ENCODE measurements at regions not wholly inside any gene's neighbourhood (a gene's known extent, or its start where the extent isn't known, plus 50 kb on each side); places are given as distances from the start of the nearest gene placed in this dataset.

DNA sequence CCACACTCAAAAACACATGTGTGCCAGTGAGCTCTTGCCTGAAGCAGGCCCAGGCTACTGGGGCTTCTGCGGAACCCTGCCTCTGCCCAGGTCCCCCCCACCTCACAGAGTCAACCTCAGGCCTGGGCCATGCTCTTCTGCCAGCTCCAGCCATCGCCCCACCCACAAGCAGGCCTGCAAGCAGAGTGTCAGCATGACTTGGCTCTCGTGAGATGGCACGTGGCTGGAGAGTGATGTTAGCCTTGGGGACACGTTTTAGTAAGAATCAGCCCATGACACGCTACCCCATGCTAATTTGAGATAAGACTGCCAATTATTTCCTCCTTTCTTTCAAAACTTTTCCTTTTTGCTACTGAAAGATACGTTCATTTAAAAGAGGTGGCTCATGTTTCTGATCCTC lies 351.7 kb downstream of the IRX2 start:
- no peaks in the 10 kb centered on the region for H3K4me1 Mint-ChIP-seq (ENCODE audit: low read depth)
- intact Hi-C loops (cut with micrococcal nuclease): no loop called here
- H3K27me3 Mint-ChIP-seq (ENCODE audit: insufficient read depth): no peaks in the 10 kb centered on the region
- H3K27ac Mint-ChIP-seq: no peak overlapping the region
- H3K36me3 Mint-ChIP-seq (ENCODE audit: low read depth): no peaks in the 10 kb centered on the region
- no peak for DNase-seq (ENCODE audit: low spot score)
- H3K9me3 Mint-ChIP-seq: no peaks in the 10 kb centered on the region
- no peak overlapping the region for H3K4me3 Mint-ChIP-seq

- intact Hi-C loops (cut with micrococcal nuclease): no loop called here
- Mint-ChIP-seq H3K9me3 (no peaks in the 10 kb centered on the region), H3K4me3 (no peak overlapping the region), H3K36me3 (ENCODE audit: low read depth) (no peaks in the 10 kb centered on the region), H3K27me3 (ENCODE audit: insufficient read depth) (no peaks in the 10 kb centered on the region), H3K27ac (no peak overlapping the region), H3K4me1 (ENCODE audit: low read depth) (no peaks in the 10 kb centered on the region)
- no peak for DNase-seq (ENCODE audit: low spot score)
Observed at GRCh38 chr5:2399096-2399495, 352.4 kb downstream of the IRX2 start.

- H3K36me3 Mint-ChIP-seq (ENCODE audit: low read depth): no peaks in the 10 kb centered on the region
- intact Hi-C loops (cut with micrococcal nuclease): no loop called here
- no peaks in the 10 kb centered on the region for H3K27me3 Mint-ChIP-seq (ENCODE audit: insufficient read depth)
- no peak for DNase-seq (ENCODE audit: low spot score)
- no peak overlapping the region for H3K4me3 Mint-ChIP-seq
- no peaks in the 10 kb centered on the region for H3K4me1 Mint-ChIP-seq (ENCODE audit: low read depth)
- no peak overlapping the region for H3K27ac Mint-ChIP-seq
- no peaks in the 10 kb centered on the region for H3K9me3 Mint-ChIP-seq
Observed at GRCh38 chr5:2393556-2393955, 357.9 kb downstream of the IRX2 start.

DNA sequence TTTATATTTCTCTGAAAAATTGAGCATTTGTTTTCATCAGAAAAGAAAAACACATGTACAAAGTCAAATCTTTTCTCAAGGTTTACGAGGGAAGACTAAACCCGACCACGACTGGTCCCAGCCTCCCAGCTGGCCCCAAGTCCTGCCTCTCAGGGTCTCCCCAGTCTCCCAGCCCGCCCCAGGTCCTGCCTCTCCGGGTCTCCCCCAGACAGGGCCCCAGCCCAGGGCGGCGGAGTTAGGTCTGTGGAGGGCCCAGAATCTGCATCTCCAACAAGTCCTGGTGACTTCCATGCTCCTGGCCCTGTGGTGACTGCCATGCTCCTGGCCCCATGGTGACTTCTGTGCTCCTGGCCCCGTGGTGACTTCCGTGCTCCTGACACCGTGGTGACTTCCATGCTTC lies 359.9 kb downstream of the IRX2 start:
- Mint-ChIP-seq H3K27ac (no peak overlapping the region), H3K4me3 (no peak overlapping the region), H3K36me3 (ENCODE audit: low read depth) (no peaks in the 10 kb centered on the region), H3K27me3 (ENCODE audit: insufficient read depth) (no peaks in the 10 kb centered on the region), H3K4me1 (ENCODE audit: low read depth) (no peaks in the 10 kb centered on the region), H3K9me3 (no peaks in the 10 kb centered on the region)
- intact Hi-C loops (cut with micrococcal nuclease): no loop called here
- DNase-seq (ENCODE audit: low spot score): no peak

DNA sequence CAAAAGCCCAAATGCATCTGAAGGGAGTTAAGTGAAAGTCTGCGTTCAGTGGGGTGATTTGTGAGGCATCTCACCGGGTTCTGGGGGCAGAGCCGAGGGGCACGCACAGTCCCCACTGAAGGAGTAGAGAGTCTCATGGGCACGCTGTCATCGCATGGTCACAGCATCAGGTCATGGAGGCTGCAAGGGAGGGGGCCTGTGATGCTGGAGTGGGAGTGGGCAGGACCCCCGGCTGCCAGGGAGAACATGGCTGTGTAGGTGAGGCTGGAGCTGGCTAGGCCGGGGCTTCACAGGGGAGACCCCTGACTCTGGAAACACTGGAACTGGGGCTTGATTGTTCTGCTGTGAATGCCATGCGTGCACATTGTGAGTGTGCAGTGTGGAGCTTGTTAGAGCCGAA lies 360.5 kb downstream of the IRX2 start:
- H3K9me3 Mint-ChIP-seq: no peaks in the 10 kb centered on the region
- H3K27me3 Mint-ChIP-seq (ENCODE audit: insufficient read depth): no peaks in the 10 kb centered on the region
- no peak overlapping the region for H3K27ac Mint-ChIP-seq
- no peaks in the 10 kb centered on the region for H3K4me1 Mint-ChIP-seq (ENCODE audit: low read depth)
- intact Hi-C loops (cut with micrococcal nuclease): no loop called here
- no peak overlapping the region for H3K4me3 Mint-ChIP-seq
- no peak for DNase-seq (ENCODE audit: low spot score)
- H3K36me3 Mint-ChIP-seq (ENCODE audit: low read depth): no peaks in the 10 kb centered on the region

- no peak for DNase-seq (ENCODE audit: low spot score)
- H3K27me3 Mint-ChIP-seq (ENCODE audit: insufficient read depth): peaks cover 3% of the 10 kb centered on the region
- no peak overlapping the region for H3K4me3 Mint-ChIP-seq
- intact Hi-C loops (cut with micrococcal nuclease): no loop called here
- H3K36me3 Mint-ChIP-seq (ENCODE audit: low read depth): no peaks in the 10 kb centered on the region
- no peaks in the 10 kb centered on the region for H3K4me1 Mint-ChIP-seq (ENCODE audit: low read depth)
- H3K27ac Mint-ChIP-seq: no peak overlapping the region
- no peaks in the 10 kb centered on the region for H3K9me3 Mint-ChIP-seq
Observed at GRCh38 chr5:2388571-2388970, 362.9 kb downstream of the IRX2 start.

GRCh38 chr5:2387634-2388325 lies 363.7 kb downstream of the IRX2 start:
- H3K36me3 Mint-ChIP-seq (ENCODE audit: low read depth): no peaks in the 10 kb centered on the region
- no peak for DNase-seq (ENCODE audit: low spot score)
- no peak overlapping the region for H3K27ac Mint-ChIP-seq
- peaks cover 3% of the 10 kb centered on the region for H3K27me3 Mint-ChIP-seq (ENCODE audit: insufficient read depth)
- H3K4me1 Mint-ChIP-seq (ENCODE audit: low read depth): no peaks in the 10 kb centered on the region
- no peaks in the 10 kb centered on the region for H3K9me3 Mint-ChIP-seq
- intact Hi-C loops (cut with micrococcal nuclease): no loop called here
- no peak overlapping the region for H3K4me3 Mint-ChIP-seq

- intact Hi-C loops (cut with micrococcal nuclease): no loop called here
- no peaks in the 10 kb centered on the region for H3K4me1 Mint-ChIP-seq (ENCODE audit: low read depth)
Observed at GRCh38 chr5:2387250-2387633, 364.2 kb downstream of the IRX2 start.

DNA sequence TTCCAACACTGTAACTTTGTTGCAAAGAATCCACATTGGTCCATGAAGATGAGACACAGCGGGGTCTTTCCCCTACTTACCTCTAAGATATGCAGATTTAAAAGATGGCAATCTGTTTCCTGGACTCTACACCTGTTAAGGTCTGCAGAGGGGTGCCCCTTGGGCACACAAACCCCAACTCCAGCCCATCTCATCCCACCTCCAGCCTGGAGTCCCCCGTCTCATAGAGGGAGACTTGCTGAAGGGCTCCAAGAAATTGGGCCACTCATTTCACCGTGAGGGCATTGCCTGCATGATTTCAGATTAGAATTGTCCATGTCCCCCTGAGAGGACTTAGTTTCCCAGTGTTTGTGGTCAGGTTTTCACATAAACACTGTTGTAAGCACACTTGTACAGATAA lies 365.7 kb downstream of the IRX2 start:
- Mint-ChIP-seq H3K4me1 (ENCODE audit: low read depth) (no peaks in the 10 kb centered on the region), H3K27me3 (ENCODE audit: insufficient read depth) (peaks cover 3% of the 10 kb centered on the region), H3K9me3 (no peaks in the 10 kb centered on the region), H3K4me3 (no peak overlapping the region), H3K36me3 (ENCODE audit: low read depth) (no peaks in the 10 kb centered on the region), H3K27ac (no peak overlapping the region)
- DNase-seq (ENCODE audit: low spot score): no peak
- intact Hi-C loops (cut with micrococcal nuclease): no loop called here

More at GRCh38 chr5:2387250-2387633, 364.2 kb downstream of the IRX2 start:
- no peaks in the 10 kb centered on the region for H3K36me3 Mint-ChIP-seq (ENCODE audit: low read depth)
- no peaks in the 10 kb centered on the region for H3K9me3 Mint-ChIP-seq
- no peak overlapping the region for H3K27ac Mint-ChIP-seq
- peaks cover 3% of the 10 kb centered on the region for H3K27me3 Mint-ChIP-seq (ENCODE audit: insufficient read depth)
- no peak overlapping the region for H3K4me3 Mint-ChIP-seq
- no peak for DNase-seq (ENCODE audit: low spot score)

DNA sequence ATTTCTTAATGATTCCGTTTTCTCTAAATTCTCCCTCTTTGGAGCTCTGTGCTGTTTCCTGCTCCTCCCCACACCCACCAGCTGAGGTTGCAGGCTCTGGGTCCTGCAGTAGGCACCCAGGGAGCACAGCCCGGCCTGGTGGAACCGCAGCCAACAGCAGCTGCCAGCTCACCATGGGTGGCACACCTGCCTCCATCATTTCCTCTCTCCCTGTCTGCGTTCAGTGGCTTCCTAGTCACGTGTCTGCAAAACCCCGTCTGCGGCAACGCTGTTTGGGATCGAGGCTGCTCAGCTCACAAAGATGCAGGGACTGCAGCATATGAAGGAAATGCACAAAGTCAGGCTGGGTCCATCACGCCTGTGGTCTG lies 367.8 kb downstream of the IRX2 start:
- no peaks in the 10 kb centered on the region for H3K36me3 Mint-ChIP-seq (ENCODE audit: low read depth)
- H3K9me3 Mint-ChIP-seq: no peaks in the 10 kb centered on the region
- DNase-seq (ENCODE audit: low spot score): no peak
- H3K27me3 Mint-ChIP-seq (ENCODE audit: insufficient read depth): peaks cover 3% of the 10 kb centered on the region
- H3K4me3 Mint-ChIP-seq: no peak overlapping the region
- intact Hi-C loops (cut with micrococcal nuclease): no loop called here
- H3K4me1 Mint-ChIP-seq (ENCODE audit: low read depth): no peaks in the 10 kb centered on the region
- H3K27ac Mint-ChIP-seq: no peak overlapping the region

DNA sequence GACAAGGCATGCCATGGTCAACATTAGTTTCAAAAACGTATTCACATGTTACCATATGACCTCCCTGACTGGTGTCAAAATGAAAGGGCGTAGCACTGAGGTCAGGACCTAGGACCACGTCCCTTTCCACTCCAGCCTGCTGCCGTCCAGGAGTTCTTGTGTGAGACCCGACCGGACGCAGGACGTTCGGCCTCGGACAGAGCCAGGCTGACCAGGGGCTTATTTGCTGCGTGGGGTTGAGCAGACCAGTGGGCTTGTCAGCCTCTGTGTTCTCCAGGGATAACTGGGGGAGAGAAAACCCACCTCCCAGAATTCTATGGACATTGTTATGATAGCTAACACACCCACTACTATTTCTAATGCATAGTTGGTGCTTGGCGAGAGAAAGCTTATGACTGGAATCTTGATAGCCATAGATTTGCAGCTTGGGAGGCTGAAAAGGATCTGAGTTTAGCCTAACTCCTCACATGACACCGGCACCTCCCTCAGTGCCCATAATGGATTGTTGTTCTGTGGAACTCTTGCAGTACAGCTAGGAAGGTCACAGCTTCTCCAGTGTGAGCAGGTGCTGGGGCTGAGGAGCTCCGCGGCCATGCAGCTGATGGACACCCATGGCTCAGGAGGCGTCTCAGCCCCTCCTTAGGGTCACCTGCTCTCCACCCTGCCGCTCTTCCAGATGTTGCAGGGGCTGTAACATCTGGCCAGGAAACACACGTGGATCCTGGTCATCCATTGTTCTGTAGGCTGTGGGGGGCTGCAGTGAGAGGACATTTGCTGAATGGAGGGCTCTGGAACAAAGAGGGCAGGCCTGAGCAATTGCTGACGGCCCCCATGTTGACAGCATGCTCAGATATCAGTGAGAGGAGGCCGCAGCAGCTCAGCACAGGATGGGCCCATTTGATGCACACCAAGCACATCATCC lies 368.4 kb downstream of the IRX2 start:
- Mint-ChIP-seq H3K36me3 (ENCODE audit: low read depth) (no peaks in the 10 kb centered on the region), H3K27ac (no peak overlapping the region), H3K4me3 (no peak overlapping the region), H3K27me3 (ENCODE audit: insufficient read depth) (peaks cover 3% of the 10 kb centered on the region), H3K4me1 (ENCODE audit: low read depth) (no peaks in the 10 kb centered on the region), H3K9me3 (no peaks in the 10 kb centered on the region)
- no peak for DNase-seq (ENCODE audit: low spot score)
- intact Hi-C loops (cut with micrococcal nuclease): no loop called here

- H3K36me3 Mint-ChIP-seq (ENCODE audit: low read depth): no peaks in the 10 kb centered on the region
- H3K9me3 Mint-ChIP-seq: no peaks in the 10 kb centered on the region
- no peak for DNase-seq (ENCODE audit: low spot score)
- H3K27ac Mint-ChIP-seq: no peak overlapping the region
- H3K4me1 Mint-ChIP-seq (ENCODE audit: low read depth): no peaks in the 10 kb centered on the region
- H3K4me3 Mint-ChIP-seq: no peak overlapping the region
- intact Hi-C loops (cut with micrococcal nuclease): no loop called here
- peaks cover 3% of the 10 kb centered on the region for H3K27me3 Mint-ChIP-seq (ENCODE audit: insufficient read depth)
Observed at GRCh38 chr5:2381861-2382260, 369.6 kb downstream of the IRX2 start.

DNA sequence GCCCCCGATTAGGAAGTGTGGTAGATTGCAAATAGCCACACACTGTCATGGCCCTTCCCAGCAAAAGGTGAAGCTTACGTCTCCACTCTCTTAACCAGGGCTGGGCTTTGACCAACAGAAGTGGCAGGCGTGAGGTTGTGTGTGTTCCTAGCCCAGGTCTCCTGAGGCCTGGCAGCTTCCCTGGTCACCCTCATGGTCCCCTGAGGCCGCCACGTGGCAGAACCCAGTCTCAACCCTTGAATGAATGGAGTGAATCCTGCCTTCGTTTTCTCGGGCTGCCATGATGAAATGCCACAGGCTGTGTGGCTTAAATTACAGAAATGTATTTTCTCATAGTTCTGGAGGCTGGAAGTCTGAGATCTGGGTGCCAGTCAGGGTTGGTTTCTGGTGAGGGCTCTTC lies 370.4 kb downstream of the IRX2 start:
- Mint-ChIP-seq H3K27ac (no peak overlapping the region), H3K36me3 (ENCODE audit: low read depth) (no peaks in the 10 kb centered on the region), H3K27me3 (ENCODE audit: insufficient read depth) (peaks cover 3% of the 10 kb centered on the region), H3K4me3 (no peak overlapping the region), H3K4me1 (ENCODE audit: low read depth) (no peaks in the 10 kb centered on the region), H3K9me3 (no peaks in the 10 kb centered on the region)
- intact Hi-C loops (cut with micrococcal nuclease): no loop called here
- DNase-seq (ENCODE audit: low spot score): no peak
